Natural killer cell (primary cell): ENCODE measurements at regions not wholly inside any gene's neighbourhood (a gene's known extent, or its start where the extent isn't known, plus 50 kb on each side); places are given as distances from the start of the nearest gene placed in this dataset.
"Not testable (repeated sequence)": the region's sequence is repeated elsewhere in the genome, so short reads cannot be mapped to it uniquely, and the experiment has no call there.

Source experiments
- ATAC-seq, 3 donors: fragments of 150-1000 bp in 2 of 3; fragments of 200-7000 bp in 1 of 3; cut with Tn5 transposase; 1 replicate in 1 of 3; 2 replicates in 2 of 3; pipeline ENCODE4 v1.10.0; 2021; ENCODE audit warnings: mild to moderate bottlenecking in 2 of 3, moderate library complexity in 2 of 3
- DNase-seq, 2 donors: peaks; one replicate each; pipeline versions ENCODE4 v3.0.0 to v3.0.0-alpha.2; 2013 to 2021; ENCODE audit warnings: mixed read lengths in 1 of 2
- H3K27ac ChIP-seq: one replicate; pipeline ENCODE4 v1.5.1; 2013; ENCODE audit warnings: mild to moderate bottlenecking, low read length
- H3K27me3 ChIP-seq: one replicate; pipeline ENCODE4 v1.6.1; 2013; ENCODE audit warnings: low read length; ENCODE audit not compliant: control insufficient read depth, insufficient read depth
- H3K36me3 ChIP-seq: one replicate; pipeline ENCODE4 v1.6.1; 2013; ENCODE audit warnings: low read length; ENCODE audit not compliant: control insufficient read depth, insufficient read depth
- H3K4me1 ChIP-seq: one replicate; pipeline ENCODE4 v1.6.1; 2013; ENCODE audit warnings: low read length; ENCODE audit not compliant: control insufficient read depth, insufficient read depth
- H3K4me3 ChIP-seq: one replicate; pipeline ENCODE4 v1.5.1; 2013; ENCODE audit warnings: low read length
- H3K9me3 ChIP-seq: one replicate; pipeline ENCODE4 v1.6.1; 2013; ENCODE audit warnings: low read length; ENCODE audit not compliant: control insufficient read depth, insufficient read depth
- H3K27ac Mint-ChIP-seq, 2 donors: one replicate each; pipeline ENCODE4 v1.8.0; 2022; ENCODE audit warnings: mild to moderate bottlenecking in 2 of 2, mixed read lengths in 2 of 2, moderate library complexity in 1 of 2
- H3K27me3 Mint-ChIP-seq, 2 donors: one replicate each; pipeline ENCODE4 v1.8.0; 2022; ENCODE audit warnings: low read depth in 2 of 2, mixed read lengths in 2 of 2
- H3K36me3 Mint-ChIP-seq: one replicate; pipeline ENCODE4 v1.8.0; 2022; ENCODE audit warnings: mixed read lengths
- H3K4me1 Mint-ChIP-seq, 2 donors: one replicate each; pipeline ENCODE4 v1.8.0; 2022; ENCODE audit warnings: mixed read lengths in 2 of 2
- H3K4me3 Mint-ChIP-seq: one replicate; pipeline ENCODE4 v1.8.0; 2022; ENCODE audit warnings: mild to moderate bottlenecking, moderate library complexity, mixed read lengths
- H3K9me3 Mint-ChIP-seq, 2 donors: one replicate each; pipeline ENCODE4 v1.8.0; 2022; ENCODE audit warnings: mixed read lengths in 2 of 2
- CTCF ChIP-seq: fragments of 200-600 bp; IDR thresholded peaks from one replicate; pipeline ENCODE4 v1.8.0; 2022; ENCODE audit warnings: antibody characterized with exemption
- WGBS: methylation state at CpG from one replicate; pipeline ENCODE4 v1.1.7; 2013; ENCODE audit warnings: missing lambda C conversion rate; ENCODE audit not compliant: insufficient coverage; 5-methylcytosine and 5-hydroxymethylcytosine counted together
- intact Hi-C: fragments of 100-400 bp; cut with micrococcal nuclease; formaldehyde crosslinking; loops from one replicate; pipeline ENCODE4 v1.14.2; 2022

GRCh38 chr6:115159733-115160132 lies 816.9 kb upstream of the HS3ST5 start:
- no peak for TF ChIP-seq CTCF
- peaks cover 14 to 30% of the 10 kb centered on the region in 2 donors for H3K9me3 Mint-ChIP-seq
- H3K27ac Mint-ChIP-seq: no peak overlapping the region
- no peaks in the 10 kb centered on the region for H3K36me3 ChIP-seq
- intact Hi-C loops: no loop called here
- no peaks in the 10 kb centered on the region for H3K36me3 Mint-ChIP-seq
- H3K27me3 ChIP-seq: no peaks in the 10 kb centered on the region
- peaks cover 6% of the 10 kb centered on the region for H3K9me3 ChIP-seq
- H3K4me1 Mint-ChIP-seq: no peaks in the 10 kb centered on the region
- H3K4me3 Mint-ChIP-seq: no peak overlapping the region
- no peaks in the 10 kb centered on the region for H3K4me1 ChIP-seq
- no peak overlapping the region for H3K27ac ChIP-seq
- H3K27me3 Mint-ChIP-seq: no peaks in the 10 kb centered on the region
- no peak overlapping the region for H3K4me3 ChIP-seq
- no peak for ATAC-seq
- no peak for DNase-seq

GRCh38 chr6:115137910-115138309 lies 795.1 kb upstream of the HS3ST5 start:
- no peaks in the 10 kb centered on the region for H3K27me3 Mint-ChIP-seq
- no peak overlapping the region for H3K4me3 Mint-ChIP-seq
- intact Hi-C loops: no loop called here
- no peak overlapping the region for H3K27ac ChIP-seq
- H3K27me3 ChIP-seq: no peaks in the 10 kb centered on the region
- H3K4me1 ChIP-seq: no peaks in the 10 kb centered on the region
- no peak overlapping the region for H3K27ac Mint-ChIP-seq
- no peak for TF ChIP-seq CTCF
- 91% methylated on average over 2 of the region's 2 CpGs for WGBS
- no peaks in the 10 kb centered on the region for H3K4me1 Mint-ChIP-seq
- no peaks in the 10 kb centered on the region for H3K9me3 ChIP-seq
- H3K36me3 ChIP-seq: no peaks in the 10 kb centered on the region
- no peak overlapping the region for H3K4me3 ChIP-seq
- peaks cover 8 to 13% of the 10 kb centered on the region in 2 donors for H3K9me3 Mint-ChIP-seq
- H3K36me3 Mint-ChIP-seq: no peaks in the 10 kb centered on the region
- DNase-seq: no peak
- no peak for ATAC-seq

- Histone ChIP-seq H3K4me3 (no peak overlapping the region), H3K4me1 (no peaks in the 10 kb centered on the region), H3K36me3 (no peaks in the 10 kb centered on the region), H3K27ac (no peak overlapping the region), H3K27me3 (no peaks in the 10 kb centered on the region), H3K9me3 (peaks cover 5% of the 10 kb centered on the region)
- Mint-ChIP-seq H3K4me1 (no peaks in the 10 kb centered on the region), H3K27ac (no peak overlapping the region), H3K36me3 (no peaks in the 10 kb centered on the region), H3K4me3 (no peak overlapping the region), H3K27me3 (no peaks in the 10 kb centered on the region), H3K9me3 (peaks cover 9 to 11% of the 10 kb centered on the region in 2 donors)
- ATAC-seq (no peak), DNase-seq (no peak)
- intact Hi-C loops: no loop called here
- TF ChIP-seq CTCF: no peak
- WGBS: 77% methylated on average over 2 of the region's 2 CpGs
These were observed 791.0 kb upstream of the HS3ST5 start for GRCh38 chr6:115133790-115134189.

- Histone ChIP-seq H3K27me3 (no peaks in the 10 kb centered on the region), H3K36me3 (no peaks in the 10 kb centered on the region), H3K9me3 (peaks cover 5% of the 10 kb centered on the region), H3K4me3 (no peak overlapping the region), H3K27ac (no peak overlapping the region), H3K4me1 (no peaks in the 10 kb centered on the region)
- no peak for TF ChIP-seq CTCF
- DNase-seq: no peak
- Mint-ChIP-seq H3K27ac (no peak overlapping the region), H3K4me3 (no peak overlapping the region), H3K27me3 (no peaks in the 10 kb centered on the region), H3K9me3 (peaks cover 7 to 9% of the 10 kb centered on the region in 2 donors), H3K4me1 (no peaks in the 10 kb centered on the region), H3K36me3 (no peaks in the 10 kb centered on the region)
- 82% methylated on average over 5 of the region's 5 CpGs for WGBS
- no peak for ATAC-seq
- intact Hi-C loops: no loop called here
These were observed 789.1 kb upstream of the HS3ST5 start for GRCh38 chr6:115131709-115132490.

- H3K9me3 ChIP-seq, H3K36me3 Mint-ChIP-seq, H3K4me1 Mint-ChIP-seq, H3K36me3 ChIP-seq, H3K27me3 ChIP-seq, ATAC-seq, H3K27ac ChIP-seq, H3K27ac Mint-ChIP-seq, H3K4me1 ChIP-seq, DNase-seq, H3K27me3 Mint-ChIP-seq, intact Hi-C loops, H3K4me3 ChIP-seq, H3K4me3 Mint-ChIP-seq: not testable (repeated sequence)
- 93% methylated on average over 10 of the region's 11 CpGs for WGBS
- H3K9me3 Mint-ChIP-seq: peaks cover 7 to 19% of the 10 kb centered on the region in 2 donors
These were observed 778.7 kb upstream of the HS3ST5 start for GRCh38 chr6:115121513-115121912.
